HEK293 (cell line): ENCODE measurements at regions not wholly inside any gene's neighbourhood (a gene's known extent, or its start where the extent isn't known, plus 50 kb on each side); places are given as distances from the start of the nearest gene placed in this dataset.

Experiments used
- CTCF ChIA-PET: fragments of 350-600 bp; formaldehyde crosslinking; extraction: SDS; loops from one replicate; lab custom pipeline; 2021; ENCODE audit warnings: antibody characterized with exemption; lab: Yijun Ruan, JAX
- POLR2A ChIA-PET: fragments of 300-600 bp; formaldehyde crosslinking; extraction: SDS; loops from one replicate; lab custom pipeline; 2020; ENCODE audit warnings: antibody characterized with exemption, inconsistent platforms; lab: Yijun Ruan, JAX
- H3K27ac ChIP-seq: fragments of 200-500 bp; sonication (Bioruptor generic); 2 replicates; pipeline ENCODE4 v1.5.1; 2014; ENCODE audit warnings: low read depth, low read length, control low read depth, inconsistent platforms; ENCODE audit errors: extremely low read depth
- H3K36me3 ChIP-seq, 2 experiments: fragments of 200-500 bp in 1 of 2; sonication (Bioruptor generic) in 1 of 2; 1 replicate in 1 of 2; 2 replicates in 1 of 2; pipeline ENCODE4 v1.5.1; 2014 to 2017; ENCODE audit warnings: inconsistent platforms in 2 of 2, low read length in 2 of 2; ENCODE audit not compliant: control insufficient read depth in 2 of 2, insufficient read depth in 1 of 2
- H3K4me1 ChIP-seq: fragments of 200-500 bp; sonication (Bioruptor generic); 2 replicates; pipeline ENCODE4 v1.5.1; 2014; ENCODE audit warnings: mild to moderate bottlenecking, low read length, inconsistent platforms; ENCODE audit not compliant: control insufficient read depth, insufficient read depth
- H3K4me3 ChIP-seq: 2 replicates; pipeline ENCODE4 v1.5.1; 2011; ENCODE audit warnings: low read depth, mild to moderate bottlenecking, control low read depth, low read length, moderate library complexity
- H3K9me3 ChIP-seq: fragments of 200-500 bp; sonication (Bioruptor generic); 2 replicates; pipeline ENCODE4 v1.5.1; 2014; ENCODE audit warnings: low read depth, low read length, inconsistent platforms; ENCODE audit not compliant: control insufficient read depth, insufficient read depth
- IKZF3 ChIP-seq: fragments of 450-650 bp; IDR thresholded peaks from 2 replicates; pipeline ENCODE4 v1.5.0; 2018; ENCODE audit warnings: missing biosample characterization, mild to moderate bottlenecking, missing genetic modification characterization, moderate library complexity
- SALL2 ChIP-seq: fragments of 450-650 bp; formaldehyde crosslinking; IDR thresholded peaks from 2 replicates; pipeline ENCODE4 v1.5.0; 2017; ENCODE audit warnings: missing biosample characterization, mild to moderate bottlenecking, missing genetic modification characterization, borderline replicate concordance
- ZBTB21 ChIP-seq: fragments of 450-650 bp; formaldehyde crosslinking; IDR thresholded peaks from 2 replicates; pipeline ENCODE4 v1.5.1; 2017; ENCODE audit warnings: missing biosample characterization, missing genetic modification characterization
- ZNF114 ChIP-seq: fragments of 450-650 bp; formaldehyde crosslinking; IDR thresholded peaks from 2 replicates; pipeline ENCODE4 v1.5.0; 2017; ENCODE audit warnings: missing biosample characterization, missing genetic modification characterization
- ZNF169 ChIP-seq: fragments of 450-650 bp; formaldehyde crosslinking; IDR thresholded peaks from 2 replicates; pipeline ENCODE4 v1.5.1; 2016; ENCODE audit warnings: missing biosample characterization, missing genetic modification characterization
- ZNF571 ChIP-seq: fragments of 450-650 bp; formaldehyde crosslinking; IDR thresholded peaks from 2 replicates; pipeline ENCODE4 v1.5.0; 2017; ENCODE audit warnings: missing biosample characterization, missing genetic modification characterization
- ZNF596 ChIP-seq: fragments of 450-650 bp; IDR thresholded peaks from 2 replicates; pipeline ENCODE4 v1.5.0; 2018; ENCODE audit warnings: missing biosample characterization, mild to moderate bottlenecking, missing genetic modification characterization, moderate library complexity
- ZNF600 ChIP-seq: fragments of 450-650 bp; formaldehyde crosslinking; IDR thresholded peaks from 2 replicates; pipeline ENCODE4 v1.5.1; 2016; ENCODE audit warnings: missing biosample characterization, missing genetic modification characterization
- ZNF747 ChIP-seq: fragments of 450-650 bp; formaldehyde crosslinking; IDR thresholded peaks from 2 replicates; pipeline ENCODE4 v1.5.1; 2016; ENCODE audit warnings: missing biosample characterization, missing genetic modification characterization
- ZSCAN16 ChIP-seq: fragments of 450-650 bp; formaldehyde crosslinking; IDR thresholded peaks from 2 replicates; pipeline ENCODE4 v1.5.1; 2016; ENCODE audit warnings: missing biosample characterization, missing genetic modification characterization
- TF ChIP-seq, protein P1 (sequence below): fragments of 450-650 bp; formaldehyde crosslinking; IDR thresholded peaks from 2 replicates; pipeline ENCODE4 v1.5.1; 2016; ENCODE audit warnings: missing biosample characterization, missing genetic modification characterization
- TF ChIP-seq, protein P2 (sequence below): fragments of 450-650 bp; formaldehyde crosslinking; IDR thresholded peaks from 2 replicates; pipeline ENCODE4 v1.5.1; 2016; ENCODE audit warnings: missing biosample characterization, missing genetic modification characterization, borderline replicate concordance
- TF ChIP-seq, protein P3 (sequence below): fragments of 450-650 bp; IDR thresholded peaks from 2 replicates; pipeline ENCODE4 v1.5.1; 2018; ENCODE audit warnings: missing biosample characterization, mild to moderate bottlenecking, missing genetic modification characterization
- TF ChIP-seq, protein P4 (sequence below): fragments of 450-650 bp; formaldehyde crosslinking; IDR thresholded peaks from 2 replicates; pipeline ENCODE4 v1.5.1; 2016; ENCODE audit warnings: missing biosample characterization, missing genetic modification characterization

DNA sequence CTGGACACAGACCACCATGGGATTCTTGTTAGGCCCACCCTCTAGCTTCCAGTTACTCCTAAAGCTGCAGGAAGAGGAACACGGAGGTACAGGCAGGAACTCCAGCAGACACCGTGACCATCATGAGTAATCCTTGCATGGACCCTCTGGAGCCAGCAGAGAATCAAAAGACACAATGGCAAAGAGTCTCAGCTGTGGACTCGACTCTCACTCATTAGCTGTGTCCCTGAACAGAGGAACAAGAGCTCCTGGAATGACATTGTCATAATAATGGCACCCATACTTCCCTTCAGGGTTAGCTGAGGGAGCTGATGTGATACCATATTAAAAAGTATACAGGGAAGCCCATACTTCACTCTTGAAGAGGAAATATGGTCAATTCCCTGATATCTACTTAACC lies 176.3 kb upstream of the ASIC2 start:
- Histone ChIP-seq H3K4me1 (no peaks in the 10 kb centered on the region), H3K9me3 (no peaks in the 10 kb centered on the region), H3K36me3 (no peaks in the 10 kb centered on the region), H3K4me3 (no peak overlapping the region), H3K27ac (no peak overlapping the region)
- POLR2A ChIA-PET, result no interaction called here
- TF ChIP-seq ZNF747 (tag by site-specific recombination) (no peak), IKZF3 (tag by site-specific recombination) (no peak), SALL2 (tag by site-specific recombination) (no peak), ZNF114 (no peak), ZNF169 (tag by site-specific recombination) (no peak), ZNF596 (tag by site-specific recombination) (no peak), ZSCAN16 (no peak), ZBTB21 (no peak), ZNF571 (no peak), ZNF600 (tag by site-specific recombination) (no peak)
- TF ChIP-seq, protein P1, sequence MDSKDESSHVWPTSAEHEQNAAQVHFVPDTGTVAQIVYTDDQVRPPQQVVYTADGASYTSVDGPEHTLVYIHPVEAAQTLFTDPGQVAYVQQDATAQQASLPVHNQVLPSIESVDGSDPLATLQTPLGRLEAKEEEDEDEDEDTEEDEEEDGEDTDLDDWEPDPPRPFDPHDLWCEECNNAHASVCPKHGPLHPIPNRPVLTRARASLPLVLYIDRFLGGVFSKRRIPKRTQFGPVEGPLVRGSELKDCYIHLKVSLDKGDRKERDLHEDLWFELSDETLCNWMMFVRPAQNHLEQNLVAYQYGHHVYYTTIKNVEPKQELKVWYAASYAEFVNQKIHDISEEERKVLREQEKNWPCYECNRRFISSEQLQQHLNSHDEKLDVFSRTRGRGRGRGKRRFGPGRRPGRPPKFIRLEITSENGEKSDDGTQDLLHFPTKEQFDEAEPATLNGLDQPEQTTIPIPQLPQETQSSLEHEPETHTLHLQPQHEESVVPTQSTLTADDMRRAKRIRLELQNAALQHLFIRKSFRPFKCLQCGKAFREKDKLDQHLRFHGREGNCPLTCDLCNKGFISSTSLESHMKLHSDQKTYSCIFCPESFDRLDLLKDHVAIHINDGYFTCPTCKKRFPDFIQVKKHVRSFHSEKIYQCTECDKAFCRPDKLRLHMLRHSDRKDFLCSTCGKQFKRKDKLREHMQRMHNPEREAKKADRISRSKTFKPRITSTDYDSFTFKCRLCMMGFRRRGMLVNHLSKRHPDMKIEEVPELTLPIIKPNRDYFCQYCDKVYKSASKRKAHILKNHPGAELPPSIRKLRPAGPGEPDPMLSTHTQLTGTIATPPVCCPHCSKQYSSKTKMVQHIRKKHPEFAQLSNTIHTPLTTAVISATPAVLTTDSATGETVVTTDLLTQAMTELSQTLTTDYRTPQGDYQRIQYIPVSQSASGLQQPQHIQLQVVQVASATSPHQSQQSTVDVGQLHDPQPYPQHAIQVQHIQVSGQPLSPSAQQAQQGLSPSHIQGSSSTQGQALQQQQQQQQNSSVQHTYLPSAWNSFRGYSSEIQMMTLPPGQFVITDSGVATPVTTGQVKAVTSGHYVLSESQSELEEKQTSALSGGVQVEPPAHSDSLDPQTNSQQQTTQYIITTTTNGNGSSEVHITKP (tag by site-specific recombination), result no peak
- TF ChIP-seq, protein P2, sequence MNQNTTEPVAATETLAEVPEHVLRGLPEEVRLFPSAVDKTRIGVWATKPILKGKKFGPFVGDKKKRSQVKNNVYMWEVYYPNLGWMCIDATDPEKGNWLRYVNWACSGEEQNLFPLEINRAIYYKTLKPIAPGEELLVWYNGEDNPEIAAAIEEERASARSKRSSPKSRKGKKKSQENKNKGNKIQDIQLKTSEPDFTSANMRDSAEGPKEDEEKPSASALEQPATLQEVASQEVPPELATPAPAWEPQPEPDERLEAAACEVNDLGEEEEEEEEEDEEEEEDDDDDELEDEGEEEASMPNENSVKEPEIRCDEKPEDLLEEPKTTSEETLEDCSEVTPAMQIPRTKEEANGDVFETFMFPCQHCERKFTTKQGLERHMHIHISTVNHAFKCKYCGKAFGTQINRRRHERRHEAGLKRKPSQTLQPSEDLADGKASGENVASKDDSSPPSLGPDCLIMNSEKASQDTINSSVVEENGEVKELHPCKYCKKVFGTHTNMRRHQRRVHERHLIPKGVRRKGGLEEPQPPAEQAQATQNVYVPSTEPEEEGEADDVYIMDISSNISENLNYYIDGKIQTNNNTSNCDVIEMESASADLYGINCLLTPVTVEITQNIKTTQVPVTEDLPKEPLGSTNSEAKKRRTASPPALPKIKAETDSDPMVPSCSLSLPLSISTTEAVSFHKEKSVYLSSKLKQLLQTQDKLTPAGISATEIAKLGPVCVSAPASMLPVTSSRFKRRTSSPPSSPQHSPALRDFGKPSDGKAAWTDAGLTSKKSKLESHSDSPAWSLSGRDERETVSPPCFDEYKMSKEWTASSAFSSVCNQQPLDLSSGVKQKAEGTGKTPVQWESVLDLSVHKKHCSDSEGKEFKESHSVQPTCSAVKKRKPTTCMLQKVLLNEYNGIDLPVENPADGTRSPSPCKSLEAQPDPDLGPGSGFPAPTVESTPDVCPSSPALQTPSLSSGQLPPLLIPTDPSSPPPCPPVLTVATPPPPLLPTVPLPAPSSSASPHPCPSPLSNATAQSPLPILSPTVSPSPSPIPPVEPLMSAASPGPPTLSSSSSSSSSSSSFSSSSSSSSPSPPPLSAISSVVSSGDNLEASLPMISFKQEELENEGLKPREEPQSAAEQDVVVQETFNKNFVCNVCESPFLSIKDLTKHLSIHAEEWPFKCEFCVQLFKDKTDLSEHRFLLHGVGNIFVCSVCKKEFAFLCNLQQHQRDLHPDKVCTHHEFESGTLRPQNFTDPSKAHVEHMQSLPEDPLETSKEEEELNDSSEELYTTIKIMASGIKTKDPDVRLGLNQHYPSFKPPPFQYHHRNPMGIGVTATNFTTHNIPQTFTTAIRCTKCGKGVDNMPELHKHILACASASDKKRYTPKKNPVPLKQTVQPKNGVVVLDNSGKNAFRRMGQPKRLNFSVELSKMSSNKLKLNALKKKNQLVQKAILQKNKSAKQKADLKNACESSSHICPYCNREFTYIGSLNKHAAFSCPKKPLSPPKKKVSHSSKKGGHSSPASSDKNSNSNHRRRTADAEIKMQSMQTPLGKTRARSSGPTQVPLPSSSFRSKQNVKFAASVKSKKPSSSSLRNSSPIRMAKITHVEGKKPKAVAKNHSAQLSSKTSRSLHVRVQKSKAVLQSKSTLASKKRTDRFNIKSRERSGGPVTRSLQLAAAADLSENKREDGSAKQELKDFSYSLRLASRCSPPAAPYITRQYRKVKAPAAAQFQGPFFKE (tag by site-specific recombination), result no peak
- TF ChIP-seq, protein P3, sequence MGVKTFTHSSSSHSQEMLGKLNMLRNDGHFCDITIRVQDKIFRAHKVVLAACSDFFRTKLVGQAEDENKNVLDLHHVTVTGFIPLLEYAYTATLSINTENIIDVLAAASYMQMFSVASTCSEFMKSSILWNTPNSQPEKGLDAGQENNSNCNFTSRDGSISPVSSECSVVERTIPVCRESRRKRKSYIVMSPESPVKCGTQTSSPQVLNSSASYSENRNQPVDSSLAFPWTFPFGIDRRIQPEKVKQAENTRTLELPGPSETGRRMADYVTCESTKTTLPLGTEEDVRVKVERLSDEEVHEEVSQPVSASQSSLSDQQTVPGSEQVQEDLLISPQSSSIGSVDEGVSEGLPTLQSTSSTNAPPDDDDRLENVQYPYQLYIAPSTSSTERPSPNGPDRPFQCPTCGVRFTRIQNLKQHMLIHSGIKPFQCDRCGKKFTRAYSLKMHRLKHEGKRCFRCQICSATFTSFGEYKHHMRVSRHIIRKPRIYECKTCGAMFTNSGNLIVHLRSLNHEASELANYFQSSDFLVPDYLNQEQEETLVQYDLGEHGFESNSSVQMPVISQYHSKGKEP, result no peak
- TF ChIP-seq, protein P4, sequence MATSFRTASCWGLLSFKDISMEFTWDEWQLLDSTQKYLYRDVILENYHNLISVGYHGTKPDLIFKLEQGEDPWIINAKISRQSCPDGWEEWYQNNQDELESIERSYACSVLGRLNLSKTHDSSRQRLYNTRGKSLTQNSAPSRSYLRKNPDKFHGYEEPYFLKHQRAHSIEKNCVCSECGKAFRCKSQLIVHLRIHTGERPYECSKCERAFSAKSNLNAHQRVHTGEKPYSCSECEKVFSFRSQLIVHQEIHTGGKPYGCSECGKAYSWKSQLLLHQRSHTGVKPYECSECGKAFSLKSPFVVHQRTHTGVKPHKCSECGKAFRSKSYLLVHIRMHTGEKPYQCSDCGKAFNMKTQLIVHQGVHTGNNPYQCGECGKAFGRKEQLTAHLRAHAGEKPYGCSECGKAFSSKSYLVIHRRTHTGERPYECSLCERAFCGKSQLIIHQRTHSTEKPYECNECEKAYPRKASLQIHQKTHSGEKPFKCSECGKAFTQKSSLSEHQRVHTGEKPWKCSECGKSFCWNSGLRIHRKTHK, result no peak
- CTCF ChIA-PET, result interaction anchor here (0.6 to 1.4 kb wide), 2 partner anchors 51 to 180 kb away, joined by 3 to 5 read pairs; no protein-coding TSS in a partner anchor
